GM12874 (cell line): ENCODE measurements at regions not wholly inside any gene's neighbourhood (a gene's known extent, or its start where the extent isn't known, plus 50 kb on each side); places are given as distances from the start of the nearest gene placed in this dataset.

Experiments
- CTCF ChIP-seq: IDR thresholded peaks from 2 replicates; pipeline ENCODE4 v1.5.1; 2011; ENCODE audit warnings: low read depth, mild to moderate bottlenecking, control low read depth, low read length, moderate library complexity; ENCODE audit not compliant: insufficient read depth

GRCh38 chr13:73142071-73142470 lies 83.3 kb downstream of the KLF5 start:
- no peak for TF ChIP-seq CTCF

- TF ChIP-seq CTCF = no peak
Observed at GRCh38 chr13:73141292-73141771, 82.5 kb downstream of the KLF5 start.

- TF ChIP-seq CTCF = no peak
Observed at GRCh38 chr13:73140801-73141200, 82.0 kb downstream of the KLF5 start.

- no peak for TF ChIP-seq CTCF
Observed at GRCh38 chr13:73138638-73139491, 80.1 kb downstream of the KLF5 start.

GRCh38 chr13:73138276-73138637 lies 79.5 kb downstream of the KLF5 start:
- no peak for TF ChIP-seq CTCF

GRCh38 chr13:73136776-73137175 lies 78.0 kb downstream of the KLF5 start:
- no peak for TF ChIP-seq CTCF

GRCh38 chr13:73133531-73133930 lies 74.7 kb downstream of the KLF5 start:
- TF ChIP-seq CTCF = no peak

GRCh38 chr13:73131247-73131646 lies 72.4 kb downstream of the KLF5 start:
- TF ChIP-seq CTCF = no peak
